SK-N-MC (cell line): ENCODE measurements at regions not wholly inside any gene's neighbourhood (a gene's known extent, or its start where the extent isn't known, plus 50 kb on each side); places are given as distances from the start of the nearest gene placed in this dataset.

Experiments used
- DNase-seq: peaks from one replicate; pipeline ENCODE4 v3.0.0-alpha.2; 2011; ENCODE audit warnings: low read depth, low spot score
- H3K27ac ChIP-seq: fragments of 200-600 bp; sonication (generic); 2 replicates; pipeline ENCODE4 v1.5.1; 2016; ENCODE audit warnings: mixed run types
- H3K36me3 ChIP-seq: fragments of 200-600 bp; sonication (generic); 2 replicates; pipeline ENCODE4 v1.6.1; 2017; ENCODE audit warnings: antibody characterized with exemption, low read length, mixed read lengths; ENCODE audit not compliant: insufficient read depth
- H3K4me3 ChIP-seq: fragments of 200-600 bp; sonication (generic); 2 replicates; pipeline ENCODE4 v1.5.1; 2016
- H3K9ac ChIP-seq: fragments of 200-600 bp; sonication (generic); 2 replicates; pipeline ENCODE4 v1.8.0; 2017; ENCODE audit warnings: mixed run types, mixed read lengths; ENCODE audit not compliant: insufficient read length
- H3K9me3 ChIP-seq: fragments of 200-600 bp; sonication (generic); 2 replicates; pipeline ENCODE4 v1.6.1; 2017; ENCODE audit warnings: low read depth, mild to moderate bottlenecking, antibody characterized with exemption, low read length, moderate library complexity, mixed read lengths
- EZH2 ChIP-seq: fragments of 200-600 bp; sonication (generic); IDR thresholded peaks from one replicate; pipeline ENCODE4 v1.6.1; 2017; ENCODE audit warnings: antibody characterized with exemption
- FOXP2 ChIP-seq: optimal IDR thresholded peaks from 2 replicates; pipeline ENCODE3; 2011; ENCODE audit warnings: mild to moderate bottlenecking, moderate library complexity; ENCODE audit not compliant: insufficient read depth; ENCODE audit errors: extremely low read length, control extremely low read depth
- POLR2AphosphoS5 ChIP-seq: IDR thresholded peaks from 2 replicates; pipeline ENCODE4 v1.6.1; 2012; ENCODE audit warnings: mild to moderate bottlenecking, low read depth, low read length, borderline replicate concordance

GRCh38 chr3:103060242-103060641 is 625.4 kb downstream of the ZPLD1 start:
- H3K36me3 ChIP-seq, result no peaks in the 10 kb centered on the region
- no peaks in the 10 kb centered on the region for H3K9me3 ChIP-seq
- no peak overlapping the region for H3K9ac ChIP-seq
- no peak overlapping the region for H3K27ac ChIP-seq
- H3K4me3 ChIP-seq, result no peak overlapping the region
- no peak for TF ChIP-seq EZH2
- TF ChIP-seq FOXP2, result no peak
- no peak for TF ChIP-seq POLR2AphosphoS5
- DNase-seq, result no peak

- H3K36me3 ChIP-seq, result no peaks in the 10 kb centered on the region
- H3K9ac ChIP-seq, result no peak overlapping the region
- no peaks in the 10 kb centered on the region for H3K9me3 ChIP-seq
- peak overlapping the region; percentile 91 for H3K27ac ChIP-seq
- DNase-seq, result no peak
- peak overlapping the region; percentile 40 for H3K4me3 ChIP-seq
- TF ChIP-seq FOXP2, result no peak
- TF ChIP-seq EZH2, result no peak
- peak; percentile 52; the same call in 1 of the 2 replicates for TF ChIP-seq POLR2AphosphoS5
These were observed 633.1 kb downstream of the ZPLD1 start for GRCh38 chr3:103067963-103068362.

- H3K9ac ChIP-seq, result no peak overlapping the region
- TF ChIP-seq POLR2AphosphoS5 (no peak), FOXP2 (no peak), EZH2 (no peak)
- no peak for DNase-seq
These were observed 640.5 kb downstream of the ZPLD1 start for GRCh38 chr3:103075282-103075681.

GRCh38 chr3:103077910-103078309 is 643.1 kb downstream of the ZPLD1 start:
- H3K27ac ChIP-seq, result no peak overlapping the region
- H3K4me3 ChIP-seq, result no peak overlapping the region
- no peak overlapping the region for H3K9ac ChIP-seq
- no peak for DNase-seq
- H3K9me3 ChIP-seq, result no peaks in the 10 kb centered on the region
- H3K36me3 ChIP-seq, result no peaks in the 10 kb centered on the region
- TF ChIP-seq FOXP2 (no peak), POLR2AphosphoS5 (no peak), EZH2 (no peak)

More at GRCh38 chr3:103075282-103075681, 640.5 kb downstream of the ZPLD1 start:
- Histone ChIP-seq H3K4me3 (no peak overlapping the region), H3K9me3 (no peaks in the 10 kb centered on the region), H3K36me3 (no peaks in the 10 kb centered on the region), H3K27ac (no peak overlapping the region)

GRCh38 chr3:103082501-103082900 is 647.7 kb downstream of the ZPLD1 start:
- no peak overlapping the region for H3K4me3 ChIP-seq
- TF ChIP-seq FOXP2 (no peak), EZH2 (no peak), POLR2AphosphoS5 (no peak)
- H3K36me3 ChIP-seq, result no peaks in the 10 kb centered on the region
- H3K27ac ChIP-seq, result no peak overlapping the region
- DNase-seq, result no peak
- no peaks in the 10 kb centered on the region for H3K9me3 ChIP-seq
- H3K9ac ChIP-seq, result no peak overlapping the region

GRCh38 chr3:103083848-103084631 is 649.2 kb downstream of the ZPLD1 start:
- TF ChIP-seq EZH2 (no peak), POLR2AphosphoS5 (no peak), FOXP2 (no peak)
- no peak overlapping the region for H3K27ac ChIP-seq
- no peaks in the 10 kb centered on the region for H3K9me3 ChIP-seq
- H3K36me3 ChIP-seq, result no peaks in the 10 kb centered on the region
- no peak for DNase-seq
- no peak overlapping the region for H3K9ac ChIP-seq
- no peak overlapping the region for H3K4me3 ChIP-seq

- no peak for DNase-seq
These were observed 650.6 kb downstream of the ZPLD1 start for GRCh38 chr3:103085465-103085864.

GRCh38 chr3:103089758-103090157 is 654.9 kb downstream of the ZPLD1 start:
- 0 out of 2 replicates have a peak, but pooled peaks cover 4% of the 10 kb centered on the region for H3K9me3 ChIP-seq
- H3K27ac ChIP-seq, result no peak overlapping the region
- no peak for DNase-seq
- H3K9ac ChIP-seq, result no peak overlapping the region
- TF ChIP-seq FOXP2 (no peak), EZH2 (no peak), POLR2AphosphoS5 (no peak)
- no peaks in the 10 kb centered on the region for H3K36me3 ChIP-seq
- H3K4me3 ChIP-seq, result no peak overlapping the region

More at GRCh38 chr3:103085465-103085864, 650.6 kb downstream of the ZPLD1 start:
- Histone ChIP-seq H3K9me3 (no peaks in the 10 kb centered on the region), H3K36me3 (no peaks in the 10 kb centered on the region), H3K4me3 (no peak overlapping the region), H3K9ac (no peak overlapping the region), H3K27ac (no peak overlapping the region)
- TF ChIP-seq EZH2 (no peak), POLR2AphosphoS5 (no peak), FOXP2 (no peak)

- Histone ChIP-seq H3K9me3 (no peaks in the 10 kb centered on the region), H3K27ac (no peak overlapping the region), H3K36me3 (no peaks in the 10 kb centered on the region), H3K4me3 (no peak overlapping the region), H3K9ac (no peak overlapping the region)
- no peak for DNase-seq
- TF ChIP-seq POLR2AphosphoS5 (no peak), FOXP2 (no peak), EZH2 (no peak)
These were observed 670.4 kb downstream of the ZPLD1 start for GRCh38 chr3:103105206-103105605.
